ENCODE measurements at regions not wholly inside any gene's neighbourhood (a gene's known extent, or its start where the extent isn't known, plus 50 kb on each side); places are given as distances from the start of the nearest gene placed in this dataset.

GRCh38 chr9:90340421-90340820 is 302.2 kb downstream of the DIRAS2 start:
- TF ChIP-seq CTCF (IDR thresholded peaks at IDR 0.05) (no peak), POLR2A (IDR thresholded peaks at IDR 0.05) (no peak)
